ENCODE measurements at regions not wholly inside any gene's neighbourhood (a gene's known extent, or its start where the extent isn't known, plus 50 kb on each side); places are given as distances from the start of the nearest gene placed in this dataset.
"Not testable (repeated sequence)": the region's sequence is repeated elsewhere in the genome, so short reads cannot be mapped to it uniquely, and the experiment has no call there.

DNA sequence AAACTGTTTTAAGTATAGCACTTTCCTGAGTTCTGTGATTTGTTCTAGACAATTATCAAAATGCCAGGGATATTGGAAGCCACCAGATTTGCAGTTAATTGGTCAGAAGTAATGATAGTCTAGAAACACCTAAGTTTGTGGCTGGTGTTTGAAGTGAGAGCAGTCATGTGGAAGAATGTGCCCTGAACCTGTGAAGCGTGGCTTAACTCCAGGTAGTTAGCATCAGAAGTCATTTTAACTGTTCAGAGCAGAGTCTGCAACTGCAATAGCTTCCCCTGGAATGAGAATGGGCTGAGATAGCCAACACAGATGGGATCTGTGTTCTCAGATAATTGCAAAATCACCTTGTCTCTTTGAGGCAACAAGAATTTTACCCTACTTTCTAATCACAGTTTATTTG is 255.1 kb upstream of the GK2 start:
- DNase-seq (ENCODE audit: low spot score), result no peak

DNA sequence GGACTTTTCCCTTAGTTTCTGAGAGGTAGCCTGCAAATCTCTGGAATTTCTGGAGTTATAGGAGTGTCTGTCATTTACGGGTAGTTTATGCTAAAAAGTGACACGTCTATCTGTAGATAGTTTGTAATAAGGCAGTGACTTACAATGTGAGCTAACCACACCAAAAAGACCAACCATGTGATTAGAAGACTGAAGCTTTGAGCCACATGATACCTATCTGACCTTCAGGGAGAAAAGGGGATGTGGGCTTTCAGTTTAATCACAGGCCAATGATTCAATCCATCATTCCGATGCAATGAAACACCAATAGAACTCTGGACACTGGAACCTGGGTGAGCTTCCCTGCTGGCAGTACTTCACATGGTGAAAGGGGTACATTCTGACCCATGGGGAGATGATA is 254.6 kb upstream of the GK2 start:
- DNase-seq (ENCODE audit: low spot score), result no peak

DNA sequence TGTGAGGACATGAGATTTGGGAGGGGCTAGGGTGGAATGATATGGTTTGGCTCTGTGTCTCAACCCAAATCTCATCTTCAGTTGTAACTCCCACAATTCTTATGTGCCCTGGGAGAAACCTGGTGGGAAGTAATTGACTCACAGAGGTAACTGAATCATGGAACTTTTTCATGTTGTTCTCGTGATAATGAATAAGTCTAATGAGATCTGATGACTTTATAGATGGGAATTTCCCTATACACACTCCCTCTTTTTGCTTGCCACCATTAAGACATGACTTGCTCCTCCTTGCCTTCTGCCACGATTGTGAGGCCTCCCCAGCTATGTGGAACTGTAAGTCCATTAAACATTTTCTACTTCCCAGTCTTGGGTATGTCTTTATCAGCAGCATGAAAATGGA is 253.2 kb upstream of the GK2 start:
- DNase-seq (ENCODE audit: low spot score), result no peak

DNA sequence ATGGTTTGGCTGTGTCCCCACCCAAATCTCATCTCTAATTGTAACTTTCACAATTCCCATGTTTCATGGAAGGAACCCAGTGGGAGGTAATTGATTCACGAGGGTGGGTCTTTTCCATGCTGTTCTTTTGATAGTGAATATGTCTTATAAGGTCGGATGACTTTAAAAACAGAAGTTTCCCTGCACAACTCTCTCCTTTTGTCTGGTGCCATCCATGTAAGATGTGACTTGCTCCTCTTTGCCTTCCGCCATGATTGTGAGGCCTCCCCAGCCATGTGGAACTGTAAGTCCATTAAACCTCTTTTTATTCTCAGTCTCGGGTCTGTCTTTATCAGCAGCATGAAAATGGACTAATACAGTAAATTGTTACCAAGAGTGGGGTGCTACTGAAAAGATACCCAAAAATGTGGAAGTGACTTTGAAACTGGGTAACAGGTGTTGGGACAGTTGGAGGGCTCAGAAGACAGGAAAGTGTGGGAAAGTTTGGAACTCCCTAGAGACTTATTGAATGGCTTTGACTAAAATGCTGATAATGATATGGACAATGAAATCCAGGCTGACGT is 251.4 kb upstream of the GK2 start:
- not testable (repeated sequence) for DNase-seq (ENCODE audit: low spot score)

DNA sequence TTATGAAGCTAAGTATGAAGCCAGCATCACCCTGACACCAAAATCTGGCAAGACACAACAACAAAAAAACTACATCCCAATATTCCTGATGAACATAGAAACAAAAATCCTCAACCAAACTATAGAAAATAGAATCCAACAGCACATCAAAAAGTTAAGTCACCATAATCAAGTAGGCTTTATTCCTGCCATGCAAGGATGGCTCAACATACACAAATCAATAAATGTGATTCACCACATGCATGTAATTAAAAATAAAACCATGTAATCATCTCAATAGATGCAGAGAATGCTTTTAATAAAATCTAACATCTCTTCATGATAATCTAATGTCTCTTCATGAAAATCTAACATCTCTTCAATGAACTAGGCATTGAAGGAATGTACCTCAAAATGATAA is 249.4 kb upstream of the GK2 start:
- no peak for DNase-seq (ENCODE audit: low spot score)

DNA sequence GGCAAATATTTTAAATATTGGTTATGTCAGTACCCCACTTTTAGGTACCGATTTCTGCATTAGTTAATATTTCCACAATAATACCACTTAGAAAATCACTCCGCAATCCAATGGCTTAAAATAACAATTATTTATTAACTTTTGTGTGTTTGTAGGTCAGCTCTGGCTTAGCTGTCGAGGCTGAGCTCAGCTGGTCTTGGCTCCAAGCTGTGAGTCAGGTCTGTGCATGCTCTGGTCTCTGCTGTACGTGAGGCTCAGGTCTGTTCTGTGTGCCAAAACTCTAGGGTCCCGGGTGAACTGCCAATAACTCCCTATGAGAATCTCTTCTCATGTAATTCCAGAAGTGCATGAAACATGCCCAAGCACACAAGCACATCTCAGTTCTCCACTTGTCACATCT is 245.8 kb upstream of the GK2 start:
- DNase-seq (ENCODE audit: low spot score), result no peak

DNA sequence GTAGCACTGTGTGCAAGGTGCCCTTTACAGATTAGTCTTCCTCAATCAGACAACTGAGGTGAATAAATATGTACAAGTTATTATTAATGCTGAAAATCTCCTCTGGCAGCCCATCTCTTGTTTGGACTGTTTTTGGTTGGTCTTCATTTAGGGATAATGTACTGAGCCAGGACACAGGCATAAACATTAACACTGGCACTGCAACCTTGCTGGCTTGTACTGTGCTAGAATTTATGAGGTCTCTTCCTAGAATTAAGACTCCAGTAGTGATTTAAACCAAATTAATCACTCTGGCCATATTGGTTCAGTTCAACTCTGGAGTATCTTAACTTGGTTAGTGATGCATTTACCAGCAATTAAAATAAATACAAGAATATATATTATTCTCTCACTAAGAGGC is 244.7 kb upstream of the GK2 start:
- no peak for DNase-seq (ENCODE audit: low spot score)

DNA sequence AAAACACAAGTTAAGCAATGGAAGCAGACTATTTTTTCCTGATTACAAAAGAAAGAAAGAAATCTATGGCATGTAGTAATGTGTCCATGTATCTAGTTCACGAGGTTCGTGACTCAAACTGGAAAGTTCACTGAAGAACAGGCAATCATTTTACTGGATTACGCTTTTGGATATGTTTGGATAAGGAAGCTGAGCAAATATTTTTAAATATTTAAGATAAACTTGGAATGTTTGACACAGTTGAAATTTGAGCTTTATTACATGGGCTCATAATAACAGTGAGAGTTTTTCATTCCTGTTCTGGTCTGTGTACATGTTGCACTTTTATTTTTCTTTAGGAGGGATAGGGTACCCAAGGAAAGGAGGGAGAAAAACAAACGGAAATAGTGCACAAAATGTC is 244.2 kb upstream of the GK2 start:
- no peak for DNase-seq (ENCODE audit: low spot score)

DNA sequence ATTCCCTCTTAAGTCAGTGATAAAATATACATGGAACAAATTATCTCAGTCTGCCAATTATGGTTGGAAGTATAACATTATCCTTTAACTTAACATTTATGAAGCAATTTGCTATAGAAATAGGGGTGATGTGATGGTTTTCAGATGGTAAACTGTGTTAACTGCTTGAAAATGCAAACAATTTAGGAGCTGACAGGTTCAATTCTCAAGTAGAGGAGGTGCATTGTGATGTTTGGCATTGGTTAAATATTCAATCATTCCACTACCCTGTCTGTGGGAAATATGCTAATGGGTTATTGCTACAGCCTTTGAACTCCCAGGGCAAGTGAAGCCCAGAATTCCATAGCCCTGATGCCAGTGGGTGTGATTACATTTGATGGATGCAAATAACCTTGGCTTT is 243.4 kb upstream of the GK2 start:
- no peak for DNase-seq (ENCODE audit: low spot score)

DNA sequence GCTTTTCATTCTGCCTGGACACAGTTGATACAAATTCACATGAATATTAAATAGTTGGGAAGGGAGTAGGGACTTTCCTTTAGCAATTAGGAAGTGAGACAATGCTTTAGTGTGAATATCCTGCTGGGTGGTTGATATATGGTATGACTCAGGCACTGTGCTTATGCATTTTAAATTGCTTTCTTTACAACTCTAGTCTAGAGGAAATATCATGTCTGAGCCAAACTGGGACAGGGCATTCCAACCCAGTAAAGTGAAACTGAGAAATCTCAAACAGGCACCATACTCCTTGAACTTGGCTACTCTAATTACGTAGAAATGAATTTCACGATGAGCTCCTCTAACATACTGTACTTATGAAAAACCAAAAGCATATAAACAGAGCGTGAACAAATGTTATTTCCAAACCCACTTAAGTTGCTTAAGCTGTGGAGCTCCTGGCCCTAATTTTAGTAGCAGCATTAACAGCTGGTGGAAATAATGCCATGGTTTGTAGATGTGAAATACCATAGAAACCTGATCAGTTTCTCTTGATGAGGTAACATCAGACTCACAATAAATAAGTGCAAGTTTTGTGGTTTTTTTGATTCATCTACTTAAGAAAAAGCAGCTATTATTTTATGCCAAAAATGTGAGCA is 242.9 kb upstream of the GK2 start:
- DNase-seq (ENCODE audit: low spot score), result peak; percentile 83

DNA sequence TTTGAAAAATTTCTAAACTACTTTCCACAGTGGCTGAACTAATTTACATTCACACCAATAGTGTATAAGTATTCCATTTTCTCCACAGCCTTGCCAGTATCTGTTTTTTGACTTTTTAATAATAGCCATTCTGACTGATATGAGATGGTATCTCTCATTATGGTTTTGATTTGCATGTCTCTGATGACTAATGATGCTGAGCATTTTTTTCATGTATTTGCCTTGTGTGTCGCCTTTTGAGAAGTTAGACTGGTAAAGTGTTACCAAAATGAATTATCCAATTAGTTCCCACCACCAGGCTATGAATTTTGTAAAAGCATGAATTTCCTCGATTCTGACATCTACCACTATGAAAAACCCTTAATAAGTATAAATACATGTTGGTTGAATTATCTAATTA is 242.2 kb upstream of the GK2 start:
- no peak for DNase-seq (ENCODE audit: low spot score)

DNA sequence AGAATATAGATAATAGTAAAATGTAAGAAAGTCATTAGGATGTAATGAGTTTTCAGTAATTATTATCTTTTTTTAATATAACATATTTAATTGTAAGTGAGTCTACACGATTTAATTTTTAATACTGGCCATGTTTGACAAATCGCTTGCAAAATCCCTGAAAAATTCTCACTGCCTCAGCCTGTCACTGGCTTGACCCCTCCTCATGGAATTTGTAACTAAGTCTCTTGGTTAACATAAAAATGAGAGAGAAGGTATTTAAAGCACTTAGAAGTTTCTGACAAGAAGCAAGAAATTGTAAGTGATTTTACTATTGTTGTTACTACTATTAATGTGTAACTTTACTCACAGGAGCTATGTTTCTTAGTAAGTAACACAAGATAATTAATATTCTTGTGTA is 237.9 kb upstream of the GK2 start:
- DNase-seq (ENCODE audit: low spot score), result no peak

DNA sequence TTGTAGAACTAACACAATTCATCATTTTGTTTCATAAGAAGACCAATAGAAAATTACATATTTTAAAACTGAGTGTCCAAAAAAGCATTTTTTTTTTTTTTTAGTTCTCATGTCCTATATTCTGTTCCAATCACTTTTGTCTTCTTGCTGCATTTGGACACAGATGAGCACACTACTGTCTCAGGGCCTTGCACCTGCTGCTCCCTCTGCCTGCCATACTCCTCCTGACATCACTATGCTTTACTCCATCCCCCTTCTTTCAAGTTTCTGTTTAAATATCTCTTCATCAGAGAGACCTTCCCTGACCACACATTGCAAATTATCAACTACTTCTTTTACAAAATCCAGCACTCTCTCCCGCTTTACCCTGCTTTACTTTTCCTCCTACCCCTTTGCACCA is 230.7 kb upstream of the GK2 start:
- DNase-seq (ENCODE audit: low spot score), result no peak

DNA sequence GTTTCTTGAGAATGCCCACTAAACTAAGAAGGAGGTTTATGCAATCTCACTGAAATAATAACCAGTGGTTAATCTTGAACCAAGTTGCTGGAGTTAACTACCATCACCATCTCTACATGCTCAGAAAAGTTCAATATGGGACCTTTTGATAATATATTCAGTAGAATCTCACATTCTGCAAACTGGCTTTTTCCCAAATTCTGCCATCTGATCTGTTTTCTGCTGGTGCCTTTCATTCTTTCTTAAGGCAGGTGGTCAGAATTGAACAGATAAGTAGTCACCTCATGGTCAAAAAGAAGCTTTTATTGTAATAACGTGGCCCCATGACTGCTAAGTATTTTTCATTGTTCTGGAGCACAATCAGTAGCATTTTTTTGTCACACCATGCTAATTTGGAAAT is 229.0 kb upstream of the GK2 start:
- no peak for DNase-seq (ENCODE audit: low spot score)

DNA sequence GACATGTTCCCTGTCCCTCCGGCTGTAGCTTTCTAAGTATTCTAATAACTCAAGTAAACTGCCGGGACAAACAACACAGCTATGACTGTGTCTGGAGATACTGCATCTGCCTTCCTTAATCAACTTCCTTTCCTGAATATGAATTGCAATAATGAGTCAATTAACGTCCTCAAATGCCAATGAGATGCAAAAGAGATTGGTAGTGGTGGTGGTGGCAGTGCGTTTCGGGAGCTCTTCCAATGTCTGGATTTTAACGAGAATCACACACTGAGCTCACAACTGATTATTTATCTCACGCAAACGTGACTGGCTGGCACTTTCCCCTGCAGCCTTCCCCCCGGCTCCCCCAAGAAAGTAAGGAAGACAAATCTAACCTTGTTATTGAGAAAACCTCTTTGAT is 226.1 kb upstream of the GK2 start:
- DNase-seq (ENCODE audit: low spot score), result no peak

DNA sequence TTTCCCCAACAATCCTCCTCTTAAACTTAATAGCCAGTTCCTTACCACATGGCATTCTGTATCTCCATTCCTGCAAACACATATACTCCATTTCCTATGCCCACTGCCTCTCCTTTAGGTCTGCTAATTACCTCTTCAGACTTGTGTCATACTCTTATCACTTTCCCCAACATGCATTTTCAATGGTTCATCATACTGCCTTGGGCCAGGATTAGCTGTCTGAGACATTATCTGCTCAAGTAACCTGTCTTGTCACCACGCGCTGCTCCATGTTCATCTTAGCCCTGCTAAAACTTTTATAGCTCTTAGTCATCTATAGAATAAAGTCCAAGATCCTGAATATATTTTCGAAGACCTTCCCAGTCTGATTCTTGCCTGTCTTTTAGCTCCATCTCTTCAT is 224.1 kb upstream of the GK2 start:
- DNase-seq (ENCODE audit: low spot score), result no peak

DNA sequence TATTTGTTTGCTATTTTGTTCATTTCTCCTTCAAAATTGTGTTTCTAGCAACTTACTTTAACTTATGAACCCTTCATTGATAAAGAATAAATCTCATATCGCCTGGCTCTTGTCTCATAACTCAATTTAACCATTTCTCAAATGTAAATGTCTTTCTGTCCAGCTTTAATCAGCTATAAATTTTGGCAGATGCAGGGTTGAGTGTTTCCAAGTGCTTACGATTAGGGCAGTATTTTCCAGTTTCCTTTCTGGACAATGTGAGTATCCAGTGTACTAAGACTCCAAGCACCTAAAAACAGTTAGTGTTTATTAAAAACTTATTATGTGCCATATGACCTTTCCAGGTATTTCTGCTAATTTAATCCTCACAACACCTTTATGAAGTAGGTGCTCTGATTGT is 218.6 kb upstream of the GK2 start:
- no peak for DNase-seq (ENCODE audit: low spot score)

DNA sequence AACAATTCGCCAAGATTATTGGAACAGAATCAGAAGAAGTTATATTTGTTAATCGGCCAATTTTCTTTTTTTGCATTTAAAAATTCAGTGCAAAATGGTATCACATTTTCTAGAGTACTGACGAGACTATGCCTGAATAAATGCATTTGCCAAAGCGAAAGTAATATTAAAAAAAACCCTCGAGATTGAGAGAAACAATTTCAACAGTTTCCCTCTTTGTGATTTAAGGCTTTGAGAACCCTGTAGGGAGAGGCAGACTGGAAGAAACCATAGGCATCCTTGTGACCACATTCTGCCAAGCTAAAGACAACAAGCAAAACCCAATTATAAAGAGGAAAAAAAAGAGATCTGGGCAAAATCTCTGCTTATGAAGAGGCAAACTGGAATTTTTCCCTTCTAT is 218.1 kb upstream of the GK2 start:
- DNase-seq (ENCODE audit: low spot score), result no peak

DNA sequence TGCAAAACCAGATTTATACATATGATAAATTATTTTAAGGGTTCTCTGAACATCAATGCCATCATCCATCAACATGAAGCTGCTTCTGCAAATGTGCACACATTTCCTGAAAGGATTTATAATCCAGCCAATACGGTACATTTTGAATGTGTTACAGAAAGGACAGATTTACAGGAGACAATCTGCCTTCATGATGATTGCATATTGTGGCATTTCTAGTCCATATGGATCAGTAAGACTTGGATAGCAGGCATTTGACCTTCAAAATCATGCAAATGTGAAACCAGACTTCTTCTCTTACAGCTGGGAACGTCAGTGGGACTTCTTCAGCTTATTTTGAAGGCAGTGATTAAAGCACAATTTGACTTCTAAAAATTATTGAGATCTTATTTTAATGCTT is 217.3 kb upstream of the GK2 start:
- no peak for DNase-seq (ENCODE audit: low spot score)

DNA sequence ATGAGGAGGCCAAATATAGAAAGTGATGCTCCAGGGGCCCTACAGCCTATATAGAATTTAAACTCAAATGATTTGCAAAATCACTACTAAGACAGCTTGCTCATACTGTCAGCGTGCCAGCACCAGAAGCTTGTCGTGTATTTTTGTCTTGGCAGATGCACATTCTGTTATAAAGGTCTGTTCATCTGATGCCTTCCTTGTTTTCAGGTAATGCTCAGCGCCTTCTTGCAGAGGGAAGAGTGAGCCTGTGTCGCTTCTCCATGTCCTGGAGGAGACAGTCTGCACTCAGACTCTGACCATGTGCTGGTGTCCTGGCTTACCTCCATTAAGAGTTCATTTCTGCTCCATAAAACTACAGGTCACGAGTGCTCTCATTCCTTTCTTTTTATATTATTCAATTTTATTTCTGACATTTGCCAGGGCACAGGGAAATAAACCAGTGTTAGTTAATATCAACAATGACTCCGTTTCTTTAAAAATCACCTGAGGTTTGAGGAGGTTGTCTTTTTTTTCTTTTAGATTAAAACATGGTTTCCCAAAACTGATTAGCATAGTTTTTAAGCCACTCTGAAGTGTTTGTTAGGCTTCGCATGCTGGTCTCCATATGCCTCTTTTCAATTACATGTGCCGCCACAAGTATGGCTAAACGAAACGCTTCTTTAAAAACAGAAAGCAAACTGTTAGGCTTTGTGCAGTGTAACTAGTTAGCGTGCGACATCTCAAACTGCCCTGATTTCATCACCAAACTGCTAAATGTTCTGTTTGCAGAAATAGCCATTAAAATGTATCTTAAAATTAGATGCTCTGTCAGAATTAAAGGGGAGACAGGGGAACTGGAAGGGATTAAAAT is 215.2 kb upstream of the GK2 start:
- DNase-seq (ENCODE audit: low spot score), result no peak

DNA sequence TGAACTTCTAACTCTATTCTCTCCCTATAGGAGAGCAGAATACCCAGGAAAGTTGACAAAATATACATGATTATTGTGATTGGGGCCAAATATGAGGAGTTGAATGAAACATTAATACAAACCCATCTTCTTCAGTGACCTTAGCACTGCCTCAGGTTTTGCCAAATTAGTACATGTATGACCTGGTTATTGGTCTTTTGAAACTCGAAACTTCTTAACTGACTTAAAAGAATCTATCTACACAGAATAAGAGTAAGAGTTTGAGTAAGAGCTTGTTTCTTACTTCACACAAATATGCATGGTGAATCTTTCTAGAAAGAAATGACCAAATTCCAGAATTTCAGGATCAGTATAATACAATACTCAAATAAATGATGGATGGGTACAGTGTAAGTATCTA is 213.0 kb upstream of the GK2 start:
- DNase-seq (ENCODE audit: low spot score), result no peak

DNA sequence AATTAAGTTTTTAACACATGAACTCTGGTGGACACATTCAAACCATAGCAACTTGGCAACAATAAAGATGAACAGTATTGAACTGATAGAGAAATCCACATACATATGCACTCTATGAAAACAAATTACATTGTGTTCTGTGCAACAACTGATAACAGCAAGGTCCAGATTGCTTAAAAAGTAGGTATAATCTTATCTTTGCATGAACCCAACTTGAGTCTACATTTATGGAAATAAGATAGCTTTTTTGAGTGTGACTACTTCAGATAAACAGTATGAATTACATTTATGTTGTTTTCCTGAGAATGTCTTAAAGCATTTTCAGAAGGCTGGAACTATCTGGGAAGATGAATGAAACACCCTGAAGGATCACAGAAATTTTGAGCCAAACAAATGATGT is 212.6 kb upstream of the GK2 start:
- DNase-seq (ENCODE audit: low spot score), result no peak

DNA sequence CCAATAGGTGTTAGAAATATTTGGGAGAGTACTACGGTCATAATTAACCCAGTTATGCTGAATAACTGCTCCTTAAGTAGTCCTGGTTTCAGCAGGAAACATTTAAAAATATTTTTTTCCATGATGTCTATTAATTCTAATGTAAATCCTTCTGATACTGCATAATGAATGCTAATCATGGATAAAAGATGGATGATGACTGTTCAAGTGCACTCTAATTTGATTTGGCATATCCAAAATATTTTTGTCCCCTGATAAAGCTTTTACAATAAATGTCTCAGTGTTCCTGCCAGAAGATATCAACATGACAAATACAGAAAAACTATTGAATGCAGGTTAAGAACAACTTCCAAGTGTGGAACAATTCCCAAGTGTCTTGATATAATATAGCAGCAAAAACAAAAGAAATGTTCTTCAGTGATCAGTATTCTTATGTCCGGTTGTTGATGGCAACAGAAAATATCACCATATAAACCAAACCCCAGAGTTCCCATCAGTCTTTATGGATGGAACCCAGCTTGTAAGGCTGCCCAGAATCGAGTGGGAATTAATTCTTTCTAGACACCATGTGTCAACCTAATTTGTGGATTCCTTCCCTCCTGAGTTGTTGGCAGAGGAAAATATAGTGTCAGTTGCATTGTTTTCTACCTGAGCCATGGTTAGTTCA is 205.4 kb upstream of the GK2 start:
- no peak for DNase-seq (ENCODE audit: low spot score)
